GM18951 (cell line): ENCODE measurements at regions not wholly inside any gene's neighbourhood (a gene's known extent, or its start where the extent isn't known, plus 50 kb on each side); places are given as distances from the start of the nearest gene placed in this dataset.

Experiments used
- POLR2A ChIP-seq: IDR thresholded peaks from 4 replicates; pipeline ENCODE4 v1.6.1; 2011; ENCODE audit warnings: mild to moderate bottlenecking; ENCODE audit not compliant: insufficient read length, insufficient read depth; ENCODE audit errors: extremely low read depth
- in situ Hi-C: fragments of 300-500 bp; cut with MboI; formaldehyde crosslinking; loops from one replicate; pipeline ENCODE4 v1.12.0; 2022; ENCODE audit warnings: low sequenced_read_pairs, mixed read lengths, inconsistent platforms; ENCODE audit not compliant: unreplicated experiment

DNA sequence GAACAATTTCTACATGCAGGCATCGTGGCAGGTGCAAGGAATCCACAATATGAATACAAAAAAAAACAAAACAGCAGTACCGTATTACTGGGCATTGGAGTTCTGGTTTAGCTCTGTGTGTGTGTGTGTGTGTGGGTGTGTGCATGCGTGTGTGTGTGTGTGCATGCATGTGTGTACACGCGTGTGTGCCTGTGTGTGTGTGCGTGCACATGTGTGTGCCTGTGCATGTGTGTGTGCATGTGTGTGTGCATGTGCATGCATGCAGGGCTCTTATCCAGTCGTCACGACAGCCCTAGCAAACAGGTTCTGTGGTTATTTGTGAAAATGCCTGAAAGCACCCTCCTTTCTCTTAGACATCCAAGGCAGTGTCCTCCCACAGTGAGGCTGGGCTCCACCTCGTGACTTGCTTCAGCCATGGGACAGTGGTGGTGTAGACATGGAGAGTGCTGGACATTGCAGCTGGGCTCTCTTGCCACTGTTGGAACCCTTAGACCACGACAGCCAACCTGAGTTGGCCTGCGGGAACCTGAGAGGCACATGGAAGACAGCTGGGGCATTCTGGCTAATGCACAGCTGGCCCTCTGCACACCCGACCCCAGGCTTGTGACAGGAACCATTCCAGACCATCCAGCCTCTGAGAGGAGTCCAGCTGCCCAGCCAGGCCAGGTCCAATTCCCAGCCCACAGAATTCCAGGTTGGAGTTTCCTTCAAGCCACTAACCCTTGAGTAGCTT is 173.4 kb upstream of the SHH start:
- no peak for TF ChIP-seq POLR2A
- in situ Hi-C loops: no loop called here

DNA sequence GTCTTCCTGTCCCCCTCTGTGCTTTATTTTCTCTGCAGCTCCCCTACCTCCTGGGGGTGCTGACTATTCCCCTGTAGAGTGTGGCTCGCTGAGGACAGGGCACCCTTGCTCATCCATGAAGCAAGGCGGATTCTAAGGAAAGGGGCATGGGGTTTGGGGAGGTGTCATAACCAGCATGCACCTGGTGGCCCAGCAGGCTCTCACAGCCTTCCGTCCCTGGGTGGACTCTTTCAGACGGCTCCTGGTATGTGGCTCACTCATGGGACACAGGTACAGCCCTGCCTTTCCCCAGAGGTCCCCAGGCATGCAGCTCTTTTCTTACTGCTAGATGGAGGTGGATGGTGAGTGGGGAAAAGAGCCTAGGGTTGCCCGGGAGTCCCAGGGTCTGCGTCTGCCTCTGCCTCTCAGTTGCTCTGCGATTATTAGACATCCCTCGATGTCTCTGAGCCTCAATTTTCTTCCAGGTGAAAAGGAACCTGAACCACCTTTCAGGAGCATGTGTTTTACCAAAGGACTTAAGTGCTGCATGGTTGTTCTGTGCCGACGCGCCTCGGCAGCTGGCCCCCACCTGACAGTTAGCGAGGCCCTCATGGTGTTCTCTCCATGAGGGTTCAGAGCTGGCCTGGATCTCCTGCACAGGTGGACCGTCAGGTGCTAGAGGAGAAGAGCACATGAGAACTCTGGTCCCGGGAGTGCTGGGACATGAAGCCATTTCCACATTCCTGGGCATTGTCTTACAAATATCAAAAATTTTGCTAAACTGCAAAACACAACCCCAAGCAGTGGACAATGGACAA is 172.5 kb upstream of the SHH start:
- in situ Hi-C loops: no loop called here
- TF ChIP-seq POLR2A: no peak

DNA sequence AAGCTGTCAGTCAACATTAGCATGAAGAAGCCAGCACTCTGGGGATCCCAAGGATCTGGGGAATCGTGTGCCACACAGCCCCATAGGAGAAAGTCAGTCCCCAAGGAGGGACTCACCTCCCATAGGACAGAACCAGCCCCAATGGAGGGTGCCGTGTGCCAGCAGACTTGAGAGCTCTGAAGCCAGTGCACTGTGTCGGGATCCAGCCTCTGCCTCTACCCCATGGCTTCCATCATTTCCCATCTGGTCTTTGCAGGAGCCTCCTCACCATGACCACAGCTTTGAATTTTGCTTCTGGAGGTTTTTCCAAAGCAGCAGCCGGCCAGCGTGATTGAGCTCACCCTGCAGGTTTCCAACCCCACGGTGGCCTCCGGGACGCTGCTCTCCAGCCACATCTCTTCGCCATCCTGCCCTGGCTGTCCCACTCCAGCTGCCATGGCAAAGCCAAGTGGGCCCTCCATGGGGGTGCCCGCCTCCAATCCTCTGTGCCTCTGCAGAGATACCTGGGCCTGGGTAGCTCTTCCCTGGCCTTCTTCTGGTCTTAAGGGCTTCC is 171.8 kb upstream of the SHH start:
- no peak for TF ChIP-seq POLR2A
- in situ Hi-C loops: no loop called here

DNA sequence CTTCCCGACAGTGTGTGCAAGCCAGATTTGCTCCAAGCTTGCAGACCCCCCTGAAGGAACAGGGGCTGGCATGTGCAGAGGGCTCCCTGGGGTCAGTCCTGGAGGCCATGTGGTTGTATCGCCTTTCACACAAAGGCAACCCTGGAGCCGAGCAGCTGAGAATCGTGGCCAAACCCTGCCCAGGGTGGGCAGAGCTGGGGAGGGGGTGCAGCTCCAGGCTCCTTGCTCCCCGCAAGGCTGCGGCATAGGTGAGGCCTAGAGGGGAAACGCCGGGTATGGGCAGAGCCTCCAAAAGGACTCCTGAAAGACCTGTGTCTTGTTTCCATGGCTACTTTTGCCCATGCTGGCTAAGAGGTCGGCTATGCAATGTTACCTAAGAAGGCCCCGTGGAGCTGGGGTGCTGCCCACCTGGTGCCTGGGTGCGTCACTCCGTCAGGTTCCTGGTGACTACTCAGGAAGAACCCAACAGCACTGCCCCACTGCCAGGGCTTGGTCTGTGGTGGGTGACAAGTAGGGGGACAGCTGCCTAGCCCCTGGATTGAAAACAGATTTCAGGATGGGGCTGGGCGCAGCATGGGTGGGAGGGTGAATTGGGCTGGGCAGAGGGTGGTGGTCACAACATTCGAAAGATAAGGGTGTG is 171.0 kb upstream of the SHH start:
- in situ Hi-C loops: no loop called here
- no peak for TF ChIP-seq POLR2A

DNA sequence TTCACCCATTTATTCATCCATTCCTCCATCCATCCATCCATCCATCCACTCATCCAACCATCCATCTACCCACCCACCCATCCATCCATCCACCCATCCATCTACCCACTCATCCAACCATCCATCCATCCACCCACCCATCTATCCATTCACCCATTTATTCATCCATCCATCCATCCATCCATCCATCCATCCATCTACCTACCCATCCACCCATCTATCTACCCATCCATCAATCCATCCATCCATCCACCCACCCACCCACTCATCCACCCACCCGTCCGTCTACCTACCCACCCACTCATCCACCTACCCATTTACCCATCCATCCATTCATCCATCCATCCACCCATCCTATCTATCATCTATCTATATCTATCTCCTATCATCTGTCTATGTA is 169.4 kb upstream of the SHH start:
- in situ Hi-C loops: no loop called here
- no peak for TF ChIP-seq POLR2A

DNA sequence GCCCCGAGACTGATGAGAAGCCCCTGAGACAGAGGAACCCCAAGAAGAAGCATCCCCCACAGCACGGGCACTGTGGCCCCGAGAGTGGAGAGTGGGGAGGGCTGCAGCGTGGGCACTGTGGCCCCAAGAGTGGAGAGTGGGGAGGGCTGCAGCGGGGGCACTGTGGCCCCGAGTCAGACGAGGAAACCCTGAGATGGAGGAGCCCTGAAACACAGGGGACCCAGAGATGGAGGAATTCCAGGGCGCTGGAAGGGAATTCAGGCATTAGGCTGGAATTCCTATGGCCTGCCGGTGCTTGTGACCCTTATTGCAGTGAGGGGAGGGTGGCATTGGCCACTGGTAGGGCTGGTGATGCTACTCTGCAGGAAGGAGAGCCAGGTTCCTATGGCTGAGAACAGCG is 168.6 kb upstream of the SHH start:
- TF ChIP-seq POLR2A: no peak
- in situ Hi-C loops: no loop called here

DNA sequence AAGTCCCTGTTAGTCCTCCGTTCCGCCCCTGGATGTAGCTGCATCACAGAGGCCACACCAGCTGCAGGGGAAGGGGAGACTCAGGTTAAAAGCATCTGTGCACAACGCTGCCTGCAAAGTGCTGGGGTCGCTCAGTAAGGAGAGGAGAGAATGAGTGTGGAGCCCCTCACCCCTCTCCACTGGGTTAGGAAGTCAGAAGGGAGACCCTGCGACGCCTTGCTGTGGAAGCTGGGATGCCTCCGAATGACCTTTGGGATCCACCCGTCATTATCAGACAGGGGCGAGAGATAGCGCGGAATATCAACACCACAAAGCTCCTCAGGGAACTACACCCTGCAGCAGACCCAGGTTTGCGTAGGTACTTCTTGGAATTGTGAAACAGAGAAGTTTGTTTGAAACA is 167.7 kb upstream of the SHH start:
- no peak for TF ChIP-seq POLR2A
- in situ Hi-C loops: no loop called here

DNA sequence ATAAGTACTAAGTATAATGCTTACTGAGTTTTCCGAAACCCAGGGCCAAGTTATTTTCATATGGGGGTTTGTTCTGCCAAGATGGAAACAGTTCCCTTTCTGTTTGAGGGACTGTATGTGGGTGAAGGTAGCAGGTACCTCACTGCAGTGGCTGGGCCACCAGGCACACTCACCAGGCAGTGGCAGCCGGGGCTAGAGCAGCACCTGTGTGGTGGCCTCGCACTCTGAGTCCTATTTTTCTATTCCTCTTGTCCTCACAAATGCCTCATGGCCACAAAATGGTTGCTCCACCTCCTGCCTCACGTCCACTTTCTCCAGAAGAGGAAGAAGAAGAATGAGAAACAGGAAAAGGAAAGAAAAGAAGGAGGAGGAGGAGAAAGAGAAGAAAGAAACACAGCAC is 167.3 kb upstream of the SHH start:
- no peak for TF ChIP-seq POLR2A
- in situ Hi-C loops: no loop called here

DNA sequence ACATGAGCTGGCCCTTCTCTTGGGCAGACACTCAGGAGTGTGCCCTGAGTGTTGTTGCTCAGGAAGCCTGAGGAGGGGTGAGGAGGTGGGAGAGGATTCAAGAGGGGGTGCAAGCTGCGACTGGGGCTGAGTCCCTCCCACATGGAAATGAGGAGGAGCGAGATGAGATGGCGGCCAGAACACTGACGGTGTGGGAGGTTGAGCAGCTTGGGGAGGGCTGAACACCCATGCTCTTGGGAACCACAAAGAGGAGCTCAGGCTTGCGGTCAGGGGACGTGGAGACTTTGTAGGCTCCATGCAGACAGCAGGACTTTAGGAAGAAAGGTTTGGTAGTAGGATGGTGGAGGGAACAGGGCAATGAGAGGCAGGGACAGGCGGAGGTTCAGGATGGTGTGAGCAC is 163.2 kb upstream of the SHH start:
- no peak for TF ChIP-seq POLR2A

DNA sequence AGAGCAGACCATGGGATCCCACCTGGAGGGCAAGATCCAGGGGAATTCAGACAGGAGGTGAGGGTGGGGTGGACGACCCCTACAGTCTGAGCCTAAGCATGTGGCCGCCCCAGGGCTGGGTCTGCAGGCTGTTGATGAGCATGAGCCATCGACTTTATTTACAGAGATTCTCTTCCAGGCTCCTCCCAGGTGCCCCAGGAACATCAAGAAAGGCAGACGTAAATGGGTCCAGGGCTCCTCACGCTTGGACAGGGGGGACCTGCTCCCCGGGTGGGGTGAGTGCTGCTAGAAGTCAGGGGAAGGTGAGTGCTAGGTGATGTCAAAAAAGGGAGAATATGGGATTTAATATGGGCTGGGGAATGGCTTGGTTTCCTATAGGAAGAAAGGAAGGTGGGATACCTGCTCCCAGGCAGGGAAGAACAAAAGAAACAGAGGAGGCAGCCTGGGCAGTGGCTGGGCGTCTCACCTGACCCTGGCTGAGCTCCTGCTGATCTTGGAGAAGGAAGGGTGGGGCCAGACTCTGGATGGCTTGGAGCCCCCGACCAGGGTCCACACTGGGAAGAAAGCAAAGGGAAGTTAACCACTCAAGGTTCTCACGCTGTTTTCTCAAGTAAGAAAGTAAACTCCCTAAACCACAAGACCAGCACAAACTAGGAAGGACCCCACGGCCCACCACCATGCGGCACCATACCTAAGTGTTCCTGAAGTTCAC is 162.1 kb upstream of the SHH start:
- TF ChIP-seq POLR2A: no peak
- in situ Hi-C loops: no loop called here

More for the DNA sequence above, 163.2 kb upstream of the SHH start:
- in situ Hi-C loops: no loop called here

DNA sequence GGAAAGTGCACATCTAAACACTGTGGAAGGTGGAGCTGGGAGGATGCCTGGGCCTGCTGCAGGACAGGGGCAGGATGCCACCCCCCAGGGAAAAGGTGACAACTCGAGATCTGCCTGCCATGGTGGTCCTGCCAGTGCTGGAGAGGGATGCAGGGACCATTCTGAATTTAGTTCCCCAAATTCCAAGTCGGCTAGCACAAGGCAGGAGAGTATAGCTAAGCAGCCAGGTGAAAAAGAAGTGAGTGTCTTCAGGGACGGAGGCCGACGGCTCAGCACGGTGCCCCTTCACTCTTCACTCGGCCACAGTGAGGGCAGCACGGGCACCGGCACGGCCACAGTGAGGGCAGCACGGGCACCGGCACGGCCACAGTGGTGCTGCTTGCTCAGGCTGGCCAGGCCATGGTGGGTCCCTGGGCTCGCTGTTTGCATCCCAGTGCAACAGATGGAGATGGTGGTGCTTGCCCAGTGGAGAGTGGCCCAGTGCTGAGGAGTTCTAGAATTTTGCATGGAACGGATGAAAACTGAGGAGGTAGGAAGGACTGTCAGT is 161.3 kb upstream of the SHH start:
- in situ Hi-C loops: no loop called here
- TF ChIP-seq POLR2A: no peak

DNA sequence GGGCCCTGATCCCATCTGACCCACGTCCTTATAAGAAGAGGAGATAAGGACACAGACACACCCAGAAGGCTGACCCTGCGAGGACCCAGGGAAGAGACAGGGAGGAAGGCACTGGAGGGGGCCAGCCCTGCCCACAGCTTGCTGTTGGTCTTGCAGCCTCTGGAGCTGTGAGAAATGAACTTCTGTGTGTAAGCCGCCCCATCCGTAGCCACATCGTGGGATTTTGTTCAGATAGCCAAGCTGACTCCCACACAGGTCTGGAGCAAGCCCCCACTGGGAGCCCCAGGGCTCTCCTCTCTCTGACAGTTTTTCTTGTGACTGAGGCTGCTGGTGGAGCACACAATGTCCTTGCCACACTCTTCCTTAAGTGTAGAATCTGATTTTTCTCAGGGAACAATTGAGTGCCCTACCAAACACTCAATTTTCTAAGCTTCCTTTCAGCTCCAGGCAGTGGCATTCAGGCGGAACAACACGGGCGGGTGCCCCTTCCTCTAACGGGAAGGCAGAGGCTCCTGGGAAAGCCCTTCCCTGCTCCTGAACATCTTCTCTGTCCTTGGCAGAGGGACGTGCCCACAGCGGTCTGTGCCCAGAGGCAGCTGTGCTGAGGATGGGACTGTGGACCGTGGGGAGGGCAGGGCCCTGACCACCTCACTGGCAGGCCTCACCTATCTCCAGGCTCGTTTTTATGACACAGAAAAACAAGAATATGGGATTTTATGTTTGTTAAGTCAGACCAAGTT is 160.6 kb upstream of the SHH start:
- no peak for TF ChIP-seq POLR2A
- in situ Hi-C loops: no loop called here

DNA sequence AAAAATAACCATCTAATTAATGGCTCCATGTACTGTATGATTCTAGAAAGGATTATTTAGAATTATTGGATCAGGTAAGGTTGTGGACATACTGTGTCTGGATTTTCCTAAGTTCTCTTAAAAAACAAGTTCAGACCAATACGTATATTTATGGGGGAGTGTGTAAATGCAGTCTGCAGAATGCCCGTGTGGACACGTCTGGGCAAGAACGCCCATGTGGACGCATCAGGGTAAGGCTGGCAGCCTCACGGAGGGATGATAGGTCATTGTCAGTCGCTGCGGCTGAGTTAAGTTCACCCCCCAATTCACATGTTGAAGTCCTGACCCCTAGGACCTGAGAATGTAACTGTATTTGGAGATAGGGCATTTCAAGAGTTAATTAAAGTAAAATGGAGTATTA is 160.0 kb upstream of the SHH start:
- TF ChIP-seq POLR2A: no peak
- in situ Hi-C loops: no loop called here
